NCI-H2171 (cell line): ENCODE measurements at regions not wholly inside any gene's neighbourhood (a gene's known extent, or its start where the extent isn't known, plus 50 kb on each side); places are given as distances from the start of the nearest gene placed in this dataset.

ENCODE experiments used
- DNase-seq: peaks from one replicate; lab custom pipeline; 2025; lab: John Stamatoyannopoulos, UW

DNA sequence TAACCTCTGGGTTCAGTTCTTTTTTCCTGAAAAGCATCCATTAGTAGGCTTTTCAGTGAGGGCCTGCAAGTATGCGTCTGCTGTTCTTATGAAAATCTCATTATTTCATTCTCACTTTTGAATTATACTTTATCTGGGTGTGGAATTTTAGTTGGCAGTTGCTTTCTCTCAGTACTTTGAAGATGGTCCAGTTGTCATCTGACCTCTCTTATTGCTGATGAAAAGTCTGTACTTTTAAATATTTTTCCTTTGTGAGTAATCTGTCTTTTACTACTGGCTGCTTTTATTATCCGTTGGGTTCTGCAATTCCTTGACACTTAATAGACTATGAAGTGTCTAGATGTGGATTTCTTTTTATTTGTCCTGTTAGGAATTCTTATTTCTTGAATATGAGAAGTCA is 307.8 kb downstream of the CYP26B1 start:
- DNase-seq, result no peak

GRCh38 chr2:71834796-71835195 is 312.9 kb downstream of the CYP26B1 start:
- no peak for DNase-seq

- no peak for DNase-seq
Measured at GRCh38 chr2:71833855-71834560, 313.7 kb downstream of the CYP26B1 start.

DNA sequence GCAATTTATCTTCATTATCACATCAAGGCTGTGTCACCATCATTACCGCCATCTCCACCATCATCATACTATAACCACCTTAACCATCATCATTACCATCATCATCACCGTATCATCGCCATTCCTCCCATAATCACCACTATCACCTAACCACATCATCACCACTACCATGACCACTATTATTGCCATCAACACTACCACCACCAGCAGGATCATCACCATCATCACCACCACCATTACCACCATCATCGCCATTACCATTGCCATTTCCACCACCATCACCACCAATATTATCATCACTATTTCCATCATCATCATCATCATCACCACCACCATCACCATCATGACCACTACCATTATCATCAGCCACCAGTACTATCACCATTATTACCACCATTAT is 314.4 kb downstream of the CYP26B1 start:
- no peak for DNase-seq

- DNase-seq, result no peak
Measured at GRCh38 chr2:71832844-71833243, 314.8 kb downstream of the CYP26B1 start.

- no peak for DNase-seq
Measured at GRCh38 chr2:71832388-71832787, 315.3 kb downstream of the CYP26B1 start.

- DNase-seq, result no peak
Measured at GRCh38 chr2:71831193-71831577, 316.5 kb downstream of the CYP26B1 start.

- DNase-seq, result no peak
Measured at GRCh38 chr2:71830497-71831192, 317.0 kb downstream of the CYP26B1 start.

DNA sequence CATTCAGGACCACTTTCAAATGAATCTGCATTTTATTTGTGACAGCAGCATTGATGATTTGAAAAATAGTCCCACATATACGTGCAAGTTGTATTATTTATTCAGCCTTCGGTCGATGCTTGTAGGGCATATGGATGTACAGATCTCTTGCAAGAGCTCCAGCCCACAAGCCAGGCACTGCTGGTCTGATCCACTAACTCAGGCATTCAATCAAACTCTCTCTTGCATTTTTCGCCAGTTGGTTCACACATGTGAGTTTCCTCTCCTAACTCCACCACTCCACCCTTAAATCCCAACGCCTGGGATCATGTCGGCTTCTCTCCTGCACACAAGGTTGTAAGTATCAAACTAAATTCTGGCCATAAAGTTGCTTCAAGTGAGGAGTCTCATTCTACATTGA is 318.7 kb downstream of the CYP26B1 start:
- DNase-seq, result no peak

DNA sequence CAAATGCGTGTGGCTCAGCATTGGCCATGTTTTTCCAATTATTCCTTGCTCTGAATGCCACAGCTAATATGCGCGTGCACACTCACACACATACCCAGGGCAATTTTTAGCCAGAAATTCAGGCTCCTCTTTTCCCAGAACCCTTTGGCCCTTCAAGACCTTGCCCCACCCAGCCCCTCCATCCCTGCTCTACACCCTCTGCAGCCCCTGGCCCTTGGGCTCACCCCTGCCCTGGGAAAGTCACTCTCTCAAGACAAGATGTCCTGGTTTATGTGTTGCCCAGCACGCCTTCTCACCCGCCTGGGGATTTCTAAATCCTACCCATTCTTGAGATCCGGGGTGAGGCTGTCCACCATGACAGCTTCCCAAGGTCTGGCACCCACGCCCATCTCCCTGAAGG is 319.7 kb downstream of the CYP26B1 start:
- DNase-seq, result no peak

DNA sequence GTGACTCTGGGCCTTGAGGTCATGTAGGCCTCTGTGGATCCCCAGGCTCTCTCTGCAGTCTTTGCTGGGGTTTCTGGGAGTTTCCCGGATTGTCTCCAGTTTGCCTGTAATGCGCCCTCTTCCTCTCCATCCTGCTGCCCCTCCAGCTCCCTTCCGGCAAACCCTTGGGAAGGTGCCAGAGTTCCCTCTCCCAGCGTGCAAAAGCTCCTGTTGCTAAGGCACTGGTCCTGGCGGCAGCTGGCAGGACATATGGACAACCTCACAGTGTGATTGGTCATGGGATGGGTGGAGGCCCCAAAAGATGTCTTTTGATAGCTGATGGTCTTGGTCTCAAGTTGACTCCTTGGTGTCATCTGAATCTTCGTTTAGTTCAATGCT is 320.1 kb downstream of the CYP26B1 start:
- DNase-seq, result no peak

DNA sequence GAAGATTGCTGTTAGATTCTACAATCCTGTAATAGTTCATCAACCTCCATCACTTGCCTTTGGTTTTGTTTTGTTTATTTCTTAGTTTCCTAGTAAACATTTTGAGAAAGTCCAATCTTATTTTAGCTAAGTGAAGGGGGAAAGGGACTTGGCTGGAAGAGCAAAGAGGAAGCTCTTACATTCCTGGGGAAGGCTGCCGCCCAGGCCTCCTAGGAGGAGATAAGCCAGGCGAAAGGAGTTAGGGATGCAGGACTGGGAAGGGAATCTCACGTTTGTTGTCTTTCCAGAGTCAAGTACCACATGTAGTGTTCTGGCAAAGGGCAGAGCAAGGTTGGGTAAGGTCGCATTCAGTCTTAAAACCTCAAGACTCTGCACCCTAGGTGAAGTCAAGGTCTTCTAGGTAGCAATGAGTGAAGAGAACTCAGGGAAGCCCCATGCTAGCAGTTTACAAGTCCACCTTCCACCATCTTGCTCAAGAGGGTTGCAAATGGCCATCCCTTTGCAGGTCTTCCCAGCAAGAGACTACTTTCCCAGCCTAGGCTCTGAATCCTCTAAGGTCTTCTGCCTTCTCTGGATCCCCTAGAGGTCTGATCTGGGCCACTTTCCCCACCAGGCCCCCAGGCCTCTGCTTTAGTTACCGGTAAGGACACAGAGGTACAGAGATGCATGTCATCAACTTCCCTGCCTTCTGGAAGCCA is 320.7 kb downstream of the CYP26B1 start:
- DNase-seq, result no peak

DNA sequence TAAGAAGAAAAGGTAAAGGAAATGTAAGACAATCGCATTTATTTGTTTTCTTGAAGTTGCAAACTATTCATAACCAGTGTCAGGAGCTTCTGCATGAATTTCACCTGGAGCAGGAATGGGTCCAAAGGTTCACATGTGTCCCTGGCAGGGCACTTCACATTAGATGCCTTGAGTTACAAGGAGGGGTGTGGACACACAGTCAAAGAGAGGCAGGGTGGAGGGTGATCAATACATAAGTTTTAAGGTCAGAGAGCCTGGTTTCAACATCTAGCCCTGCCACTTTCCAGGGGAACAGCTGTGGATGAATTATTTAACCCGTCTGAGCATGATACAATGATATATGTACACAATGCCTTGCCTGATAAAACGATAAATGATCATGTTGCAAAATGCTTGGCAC is 321.4 kb downstream of the CYP26B1 start:
- no peak for DNase-seq

- no peak for DNase-seq
Measured at GRCh38 chr2:71824436-71824835, 323.2 kb downstream of the CYP26B1 start.

GRCh38 chr2:71823526-71823925 is 324.1 kb downstream of the CYP26B1 start:
- no peak for DNase-seq

GRCh38 chr2:71822463-71822862 is 325.2 kb downstream of the CYP26B1 start:
- no peak for DNase-seq

DNA sequence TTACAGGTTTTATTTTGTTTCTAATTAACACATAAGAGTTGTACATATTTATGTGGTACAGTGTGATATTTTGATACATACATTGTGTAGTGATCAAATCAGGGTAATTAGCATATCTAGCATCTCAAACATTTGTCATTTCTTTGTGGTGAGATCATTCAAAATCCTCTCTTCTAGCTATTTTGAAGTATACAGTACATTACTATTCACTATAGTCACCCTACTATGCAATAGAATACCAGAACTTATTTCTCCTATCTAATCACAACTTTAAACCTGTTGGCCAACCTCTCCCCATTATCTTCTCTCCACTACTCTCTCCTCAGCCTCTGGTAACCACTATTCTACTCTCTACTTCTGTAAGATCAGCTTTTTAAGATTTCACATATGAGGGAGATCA is 325.8 kb downstream of the CYP26B1 start:
- DNase-seq, result no peak

- DNase-seq, result no peak
Measured at GRCh38 chr2:71816815-71817214, 330.8 kb downstream of the CYP26B1 start.

DNA sequence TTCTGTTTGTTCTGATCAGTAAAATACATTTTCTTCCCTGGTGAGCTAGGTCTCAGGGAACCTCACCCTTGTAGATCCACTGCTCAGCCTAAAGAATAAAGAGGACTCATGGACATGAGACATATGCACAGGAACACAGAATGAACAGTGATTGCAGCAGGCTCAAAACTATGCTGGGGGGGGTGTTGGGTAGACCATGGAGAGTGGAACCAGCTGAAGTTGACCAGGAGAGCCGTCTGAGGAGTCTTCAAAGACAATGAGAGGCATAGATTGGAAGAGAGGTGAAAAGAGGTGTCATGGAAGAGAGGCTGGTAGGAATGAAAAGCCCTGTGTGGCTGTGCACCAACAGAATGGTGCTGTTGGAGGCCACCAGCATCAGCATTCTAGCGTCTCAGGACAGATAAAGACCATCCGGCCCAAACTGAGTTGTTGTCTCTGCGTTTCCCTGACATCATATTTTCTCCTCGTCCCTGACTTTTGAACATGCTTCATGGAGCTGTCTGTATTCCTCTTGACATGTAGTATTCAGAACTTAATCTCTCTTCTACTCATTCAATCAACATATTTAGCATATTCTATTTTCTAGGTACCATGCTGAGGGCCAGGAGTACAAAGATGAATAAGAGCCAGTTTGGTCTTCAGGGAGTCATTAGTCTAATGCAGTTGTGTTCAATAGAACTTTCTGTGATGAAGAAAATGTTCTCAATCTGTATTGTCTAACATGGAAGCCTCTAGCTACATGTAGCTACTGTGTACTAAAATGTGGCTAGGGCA is 331.8 kb downstream of the CYP26B1 start:
- DNase-seq, result no peak

DNA sequence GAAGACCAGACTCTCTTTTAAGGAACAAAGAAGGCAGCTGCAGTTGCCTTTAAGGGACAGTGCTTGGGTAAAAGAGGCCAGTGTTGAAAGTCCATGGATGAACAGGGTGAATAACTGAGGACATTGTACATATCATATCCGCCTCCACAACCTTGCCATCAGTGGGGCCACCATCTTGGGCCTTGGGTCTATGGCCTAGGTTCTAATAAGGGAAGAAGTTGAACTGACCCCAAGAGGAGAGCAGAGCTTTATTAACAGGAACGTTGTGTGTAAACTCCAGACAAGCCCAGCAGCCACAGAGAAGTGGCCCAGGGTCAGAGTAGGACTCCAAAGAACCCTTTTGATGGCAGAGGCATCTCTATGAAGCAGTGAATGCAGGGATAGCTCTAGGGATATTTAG is 332.8 kb downstream of the CYP26B1 start:
- no peak for DNase-seq

GRCh38 chr2:71813807-71814470 is 333.7 kb downstream of the CYP26B1 start:
- no peak for DNase-seq

- no peak for DNase-seq
Measured at GRCh38 chr2:71813315-71813714, 334.3 kb downstream of the CYP26B1 start.
